ENCODE measurements at regions not wholly inside any gene's neighbourhood (a gene's known extent, or its start where the extent isn't known, plus 50 kb on each side); places are given as distances from the start of the nearest gene placed in this dataset.
"Not testable (repeated sequence)": the region's sequence is repeated elsewhere in the genome, so short reads cannot be mapped to it uniquely, and the experiment has no call there.

DNA sequence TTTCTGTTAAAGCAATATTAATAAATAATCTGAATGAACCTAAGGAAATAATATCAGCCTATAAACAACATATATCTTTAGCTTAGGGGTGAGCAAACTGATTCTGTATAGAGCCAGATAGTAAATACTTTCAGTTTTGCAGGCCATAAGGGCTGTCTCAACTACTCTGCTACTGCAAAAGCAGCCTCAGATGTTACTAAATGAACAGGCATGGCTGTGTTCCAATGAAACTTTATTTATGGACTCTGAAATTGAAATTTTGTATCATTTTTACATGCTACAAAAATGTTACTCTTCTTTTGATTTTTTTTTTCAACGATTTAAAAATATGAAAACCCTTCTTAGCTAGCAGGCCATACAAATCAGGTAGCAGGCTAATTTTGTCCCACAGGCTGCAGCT is 212.8 kb upstream of the PRICKLE2 start:
- Mint-ChIP-seq H3K36me3 (peaks cover 23% of the 10 kb centered on the region), H3K4me3 (no peak overlapping the region), H3K27ac (no peak overlapping the region), H3K27me3 (peaks cover 36% of the 10 kb centered on the region), H3K9me3 (peaks cover 9% of the 10 kb centered on the region), H3K4me1 (ENCODE audit: unreplicated experiment) (peaks cover 57% of the 10 kb centered on the region)
- TF ChIP-seq, protein P1, sequence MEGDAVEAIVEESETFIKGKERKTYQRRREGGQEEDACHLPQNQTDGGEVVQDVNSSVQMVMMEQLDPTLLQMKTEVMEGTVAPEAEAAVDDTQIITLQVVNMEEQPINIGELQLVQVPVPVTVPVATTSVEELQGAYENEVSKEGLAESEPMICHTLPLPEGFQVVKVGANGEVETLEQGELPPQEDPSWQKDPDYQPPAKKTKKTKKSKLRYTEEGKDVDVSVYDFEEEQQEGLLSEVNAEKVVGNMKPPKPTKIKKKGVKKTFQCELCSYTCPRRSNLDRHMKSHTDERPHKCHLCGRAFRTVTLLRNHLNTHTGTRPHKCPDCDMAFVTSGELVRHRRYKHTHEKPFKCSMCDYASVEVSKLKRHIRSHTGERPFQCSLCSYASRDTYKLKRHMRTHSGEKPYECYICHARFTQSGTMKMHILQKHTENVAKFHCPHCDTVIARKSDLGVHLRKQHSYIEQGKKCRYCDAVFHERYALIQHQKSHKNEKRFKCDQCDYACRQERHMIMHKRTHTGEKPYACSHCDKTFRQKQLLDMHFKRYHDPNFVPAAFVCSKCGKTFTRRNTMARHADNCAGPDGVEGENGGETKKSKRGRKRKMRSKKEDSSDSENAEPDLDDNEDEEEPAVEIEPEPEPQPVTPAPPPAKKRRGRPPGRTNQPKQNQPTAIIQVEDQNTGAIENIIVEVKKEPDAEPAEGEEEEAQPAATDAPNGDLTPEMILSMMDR (conservative IDR thresholded peaks at IDR 0.05), result no peak
- no peak for DNase-seq (ENCODE audit: extremely low spot score, unreplicated experiment)

DNA sequence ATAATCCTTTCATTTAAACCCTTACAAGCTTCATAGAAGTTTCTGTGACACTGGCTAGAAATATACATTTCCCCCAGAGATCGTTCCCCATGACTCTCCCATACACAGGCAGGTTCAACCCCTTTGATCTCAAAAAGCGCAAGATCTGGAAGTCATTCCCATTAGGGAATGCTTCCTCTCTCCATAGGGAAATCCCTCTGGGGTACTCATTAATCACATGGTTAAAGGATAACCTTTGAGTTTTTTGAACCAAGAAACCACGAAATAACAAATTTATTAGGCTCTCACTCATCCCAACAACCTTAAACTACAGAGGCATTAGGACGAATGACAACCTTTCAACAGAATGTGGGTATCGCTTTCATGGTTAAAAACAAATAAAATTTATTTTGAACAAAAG is 211.9 kb upstream of the PRICKLE2 start:
- DNase-seq (ENCODE audit: extremely low spot score, unreplicated experiment), result no peak
- peaks cover 11% of the 10 kb centered on the region for H3K9me3 Mint-ChIP-seq
- peaks cover 30% of the 10 kb centered on the region for H3K36me3 Mint-ChIP-seq
- H3K4me1 Mint-ChIP-seq (ENCODE audit: unreplicated experiment), result peaks cover 50% of the 10 kb centered on the region
- H3K27me3 Mint-ChIP-seq, result peaks cover 28% of the 10 kb centered on the region
- no peak overlapping the region for H3K27ac Mint-ChIP-seq
- TF ChIP-seq, protein P1 (conservative IDR thresholded peaks at IDR 0.05), result no peak
- peak overlapping the region; percentile 3 for H3K4me3 Mint-ChIP-seq

DNA sequence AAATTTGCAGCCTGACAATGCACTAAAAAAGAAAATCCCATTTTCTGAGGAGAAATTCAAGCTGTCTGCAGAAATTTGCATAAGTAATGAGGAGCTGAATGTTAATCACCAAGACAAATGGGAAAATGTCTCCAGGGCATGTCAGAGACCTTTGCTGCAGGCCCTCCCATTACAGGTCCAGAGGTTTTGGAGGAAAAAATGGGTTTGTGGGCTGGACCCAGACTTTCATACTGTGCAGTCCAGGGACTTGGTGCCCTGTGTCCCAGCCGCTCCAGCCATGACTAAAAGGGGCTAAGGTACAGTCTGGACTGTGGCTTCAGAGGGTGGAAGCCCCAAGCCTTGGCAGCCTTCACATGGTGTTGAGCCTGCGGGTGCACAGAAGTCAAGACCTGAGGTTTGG is 209.8 kb upstream of the PRICKLE2 start:
- peaks cover 31% of the 10 kb centered on the region for H3K4me1 Mint-ChIP-seq (ENCODE audit: unreplicated experiment)
- H3K27ac Mint-ChIP-seq; DNase-seq (ENCODE audit: extremely low spot score, unreplicated experiment); H3K4me3 Mint-ChIP-seq: not testable (repeated sequence)
- H3K36me3 Mint-ChIP-seq, result peaks cover 37% of the 10 kb centered on the region
- peaks cover 20% of the 10 kb centered on the region for H3K27me3 Mint-ChIP-seq
- peaks cover 17% of the 10 kb centered on the region for H3K9me3 Mint-ChIP-seq

DNA sequence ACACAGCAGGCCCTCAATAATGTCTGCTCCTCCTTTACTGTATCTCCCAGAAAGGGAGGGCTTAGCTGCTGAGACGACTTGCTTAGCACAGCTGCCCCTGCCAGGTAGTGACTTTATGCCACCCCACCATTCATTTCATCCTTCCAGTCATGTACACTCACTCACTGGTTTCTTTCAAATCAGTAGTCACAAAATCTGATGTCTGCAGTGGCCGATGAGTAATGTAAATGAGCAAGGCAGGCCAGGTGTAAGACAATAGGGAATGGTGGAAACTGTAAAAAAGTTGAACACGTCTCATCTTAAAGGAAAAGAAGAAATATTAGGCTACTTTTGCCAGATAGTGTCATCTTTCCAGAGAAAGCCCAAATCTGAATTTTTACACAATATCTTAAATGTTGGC is 207.6 kb upstream of the PRICKLE2 start:
- H3K4me1 Mint-ChIP-seq (ENCODE audit: unreplicated experiment), result peaks cover 17% of the 10 kb centered on the region
- no peak overlapping the region for H3K27ac Mint-ChIP-seq
- peaks cover 21% of the 10 kb centered on the region for H3K9me3 Mint-ChIP-seq
- peaks cover 44% of the 10 kb centered on the region for H3K36me3 Mint-ChIP-seq
- no peak for DNase-seq (ENCODE audit: extremely low spot score, unreplicated experiment)
- H3K27me3 Mint-ChIP-seq, result peaks cover 11% of the 10 kb centered on the region
- H3K4me3 Mint-ChIP-seq, result no peak overlapping the region
- TF ChIP-seq, protein P1 (conservative IDR thresholded peaks at IDR 0.05), result no peak

DNA sequence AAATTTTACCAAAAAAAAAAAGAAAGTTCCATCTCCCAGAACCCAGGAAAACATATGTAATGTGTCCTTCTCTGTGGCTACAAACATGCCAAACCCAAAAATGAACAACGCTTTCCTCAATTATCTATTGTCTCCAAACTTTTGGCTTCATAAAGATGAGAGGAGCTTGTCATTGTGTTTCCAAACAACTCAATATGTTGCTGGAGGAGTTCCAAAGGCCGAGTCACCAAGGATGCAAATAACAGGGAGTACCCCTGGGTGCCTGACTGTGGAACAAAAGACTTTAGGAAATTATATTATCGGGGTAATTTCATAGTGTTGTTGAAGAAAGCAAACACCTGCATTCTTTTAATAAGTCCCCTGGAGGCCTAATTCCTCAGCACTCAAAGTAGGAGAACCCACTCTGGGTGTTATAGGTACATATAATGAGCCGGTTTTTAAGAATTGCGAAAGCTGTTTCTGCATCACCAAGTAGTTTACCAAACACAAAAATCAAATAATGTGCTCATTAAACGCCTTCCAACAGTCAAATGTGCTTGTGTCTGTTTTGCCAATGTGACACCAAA is 206.3 kb upstream of the PRICKLE2 start:
- Mint-ChIP-seq H3K36me3 (peaks cover 44% of the 10 kb centered on the region), H3K27ac (no peak overlapping the region), H3K9me3 (peaks cover 22% of the 10 kb centered on the region), H3K27me3 (peaks cover 5% of the 10 kb centered on the region), H3K4me1 (ENCODE audit: unreplicated experiment) (peaks cover 12% of the 10 kb centered on the region), H3K4me3 (no peak overlapping the region)
- no peak for DNase-seq (ENCODE audit: extremely low spot score, unreplicated experiment)
- TF ChIP-seq, protein P1 (conservative IDR thresholded peaks at IDR 0.05), result no peak

GRCh38 chr3:64427671-64428070 is 202.4 kb upstream of the PRICKLE2 start:
- Mint-ChIP-seq H3K36me3 (peaks cover 22% of the 10 kb centered on the region), H3K27ac (no peak overlapping the region), H3K4me3 (no peak overlapping the region), H3K9me3 (peaks cover 13% of the 10 kb centered on the region), H3K4me1 (ENCODE audit: unreplicated experiment) (peaks cover 16% of the 10 kb centered on the region), H3K27me3 (peaks cover 6% of the 10 kb centered on the region)
- DNase-seq (ENCODE audit: extremely low spot score, unreplicated experiment), result no peak
- TF ChIP-seq, protein P1 (conservative IDR thresholded peaks at IDR 0.05), result no peak

All from type B pancreatic cell (in vitro differentiated cells).